Ascending aorta (tissue), 2 donors: ENCODE measurements at regions not wholly inside any gene's neighbourhood (a gene's known extent, or its start where the extent isn't known, plus 50 kb on each side); places are given as distances from the start of the nearest gene placed in this dataset.

Source experiments
- DNase-seq, 2 donors: peaks; one replicate each; pipeline ENCODE4 v3.0.0-alpha.2; 2019; ENCODE audit warnings: low spot score in 2 of 2
- H3K27ac ChIP-seq, 2 donors: fragments of 200-600 bp; sonication (generic); one replicate each; pipeline ENCODE4 v1.5.1; 2016 to 2017; ENCODE audit warnings: mild to moderate bottlenecking in 1 of 2
- H3K27me3 ChIP-seq: fragments of 200-600 bp; sonication (generic); one replicate; pipeline ENCODE4 v1.5.1; 2017
- H3K36me3 ChIP-seq, 2 donors: fragments of 200-600 bp; sonication (generic); one replicate each; pipeline ENCODE4 v1.5.1; 2016
- H3K4me1 ChIP-seq, 2 donors: fragments of 200-600 bp; sonication (generic); one replicate each; pipeline ENCODE4 v1.5.1; 2016 to 2017; ENCODE audit warnings: mild to moderate bottlenecking in 1 of 2
- H3K4me3 ChIP-seq, 2 donors: fragments of 200-600 bp; sonication (generic); one replicate each; pipeline ENCODE4 v1.5.1; 2016 to 2017; ENCODE audit warnings: mild to moderate bottlenecking in 1 of 2
- H3K9me3 ChIP-seq, 2 donors: fragments of 200-600 bp; sonication (generic); one replicate each; pipeline ENCODE4 v1.5.1; 2016
- CTCF ChIP-seq, 3 experiments: fragments of 200-600 bp in 2 of 3; fragments of 450-650 bp in 1 of 3; sonication (generic) in 2 of 3; IDR thresholded peaks; one replicate each; pipeline ENCODE4 v1.5.1; 2016 to 2019; ENCODE audit warnings: antibody characterized with exemption in 3 of 3, mild to moderate bottlenecking in 1 of 3, moderate library complexity in 1 of 3
- intact Hi-C: fragments of 100-400 bp; cut with DNase I; formaldehyde crosslinking; loops from one replicate; pipeline ENCODE4 v1.15.1; 2023

GRCh38 chr14:84181072-84181471, 1348.9 kb upstream of the FLRT2 start:
- DNase-seq, result no peak
- Histone ChIP-seq H3K27ac (no peak overlapping the region), H3K27me3 (no peaks in the 10 kb centered on the region), H3K4me1 (no peaks in the 10 kb centered on the region), H3K4me3 (no peak overlapping the region), H3K36me3 (no peaks in the 10 kb centered on the region), H3K9me3 (no peaks in the 10 kb centered on the region)
- no peak for TF ChIP-seq CTCF (IDR thresholded peaks at IDR 0.05)
- intact Hi-C loops, result no loop called here

GRCh38 chr14:84195514-84195913, 1334.4 kb upstream of the FLRT2 start:
- no peak for TF ChIP-seq CTCF (IDR thresholded peaks at IDR 0.05)
- H3K4me1 ChIP-seq, result no peaks in the 10 kb centered on the region
- no peaks in the 10 kb centered on the region for H3K9me3 ChIP-seq
- intact Hi-C loops, result no loop called here
- no peaks in the 10 kb centered on the region for H3K27me3 ChIP-seq
- no peak overlapping the region for H3K4me3 ChIP-seq
- no peaks in the 10 kb centered on the region for H3K36me3 ChIP-seq
- no peak overlapping the region for H3K27ac ChIP-seq
- DNase-seq, result no peak

GRCh38 chr14:84197704-84198103, 1332.2 kb upstream of the FLRT2 start:
- Histone ChIP-seq H3K4me1 (no peaks in the 10 kb centered on the region), H3K9me3 (no peaks in the 10 kb centered on the region), H3K4me3 (no peak overlapping the region), H3K36me3 (no peaks in the 10 kb centered on the region), H3K27me3 (no peaks in the 10 kb centered on the region), H3K27ac (no peak overlapping the region)
- intact Hi-C loops, result no loop called here
- TF ChIP-seq CTCF (IDR thresholded peaks at IDR 0.05), result no peak
- DNase-seq, result no peak

GRCh38 chr14:84202486-84202885, 1327.5 kb upstream of the FLRT2 start:
- TF ChIP-seq CTCF (IDR thresholded peaks at IDR 0.05), result no peak
- H3K4me1 ChIP-seq, result no peaks in the 10 kb centered on the region
- H3K27me3 ChIP-seq, result no peaks in the 10 kb centered on the region
- H3K36me3 ChIP-seq, result no peaks in the 10 kb centered on the region
- H3K4me3 ChIP-seq, result no peak overlapping the region
- H3K9me3 ChIP-seq, result no peaks in the 10 kb centered on the region
- DNase-seq, result no peak
- H3K27ac ChIP-seq, result no peak overlapping the region
- intact Hi-C loops, result no loop called here

GRCh38 chr14:84203896-84204295, 1326.0 kb upstream of the FLRT2 start:
- Histone ChIP-seq H3K4me1 (no peaks in the 10 kb centered on the region), H3K27ac (no peak overlapping the region), H3K4me3 (no peak overlapping the region), H3K27me3 (no peaks in the 10 kb centered on the region), H3K36me3 (no peaks in the 10 kb centered on the region), H3K9me3 (no peaks in the 10 kb centered on the region)
- intact Hi-C loops, result no loop called here
- no peak for TF ChIP-seq CTCF (IDR thresholded peaks at IDR 0.05)
- no peak for DNase-seq

GRCh38 chr14:84208451-84208850, 1321.5 kb upstream of the FLRT2 start:
- H3K27ac ChIP-seq, result no peak overlapping the region
- H3K36me3 ChIP-seq, result no peaks in the 10 kb centered on the region
- intact Hi-C loops, result no loop called here
- no peaks in the 10 kb centered on the region for H3K27me3 ChIP-seq
- H3K4me3 ChIP-seq, result no peak overlapping the region
- H3K4me1 ChIP-seq, result no peaks in the 10 kb centered on the region
- DNase-seq, result no peak
- no peak for TF ChIP-seq CTCF (IDR thresholded peaks at IDR 0.05)
- no peaks in the 10 kb centered on the region for H3K9me3 ChIP-seq
